Gastrocnemius medialis (tissue), 4 donors: ENCODE measurements at regions not wholly inside any gene's neighbourhood (a gene's known extent, or its start where the extent isn't known, plus 50 kb on each side); places are given as distances from the start of the nearest gene placed in this dataset.

Source experiments
- ATAC-seq, 2 donors: fragments of 150-250 bp; one replicate each; pipeline ENCODE4 v1.9.1; 2016
- DNase-seq, 2 donors: peaks; one replicate each; pipeline ENCODE4 v3.0.0-alpha.2; 2019
- H3K27ac ChIP-seq, 4 donors: fragments of 200-600 bp; sonication (generic); 1 replicate in 1 of 4; 2 replicates in 3 of 4; pipeline ENCODE4 v1.5.1; 2016 to 2018; ENCODE audit warnings: mild to moderate bottlenecking in 2 of 4, moderate library complexity in 1 of 4
- H3K27me3 ChIP-seq, 3 donors: fragments of 200-600 bp; sonication (generic) in 2 of 3; 1 replicate in 1 of 3; 2 replicates in 2 of 3; pipeline versions ENCODE4 v1.5.1 to v1.6.0; 2016 to 2019; ENCODE audit warnings: mild to moderate bottlenecking in 1 of 3, moderate library complexity in 1 of 3
- H3K36me3 ChIP-seq, 2 donors: fragments of 200-600 bp; sonication (generic) in 1 of 2; one replicate each; pipeline ENCODE4 v1.5.1; 2017 to 2018
- H3K4me1 ChIP-seq, 2 donors: fragments of 200-600 bp; sonication (generic) in 1 of 2; one replicate each; pipeline ENCODE4 v1.5.1; 2016 to 2017; ENCODE audit warnings: mild to moderate bottlenecking in 2 of 2
- H3K4me3 ChIP-seq, 4 donors: fragments of 200-600 bp; sonication (generic) in 3 of 4; 1 replicate in 1 of 4; 2 replicates in 3 of 4; pipeline ENCODE4 v1.5.1; 2016 to 2019; ENCODE audit warnings: mild to moderate bottlenecking in 2 of 4
- H3K9me3 ChIP-seq, 3 donors: fragments of 200-600 bp; sonication (generic) in 2 of 3; 1 replicate in 1 of 3; 2 replicates in 2 of 3; pipeline ENCODE4 v1.5.1; 2016 to 2019
- POLR2A ChIP-seq, 2 donors: fragments of 450-650 bp; IDR thresholded peaks; one replicate each; pipeline ENCODE4 v1.6.1; 2017; ENCODE audit warnings: antibody characterized with exemption in 2 of 2, mild to moderate bottlenecking in 2 of 2, moderate library complexity in 2 of 2
- in situ Hi-C, 4 donors: fragments of 200-750 bp; cut with MboI; loops; one replicate each; pipeline versions ENCODE4 v1.15.0 to v1.8.0; 2017; ENCODE audit warnings: low sequenced_read_pairs in 4 of 4
- intact Hi-C: fragments of 100-400 bp; cut with DNase I; formaldehyde crosslinking; loops from one replicate; pipeline ENCODE4 v1.15.1; 2023; ENCODE audit warnings: low total_unique reads
- TF ChIP-seq, protein P1 (sequence below), 5 experiments: fragments of 450-650 bp in 3 of 5; fragments of 200-600 bp in 2 of 5; sonication (generic) in 2 of 5; IDR thresholded peaks in 4 of 5; conservative IDR thresholded peaks in 1 of 5; 1 replicate in 4 of 5; 2 replicates in 1 of 5; pipeline ENCODE4 v1.5.1; 2016 to 2019; ENCODE audit warnings: antibody characterized with exemption in 5 of 5, mild to moderate bottlenecking in 3 of 5, moderate library complexity in 3 of 5

DNA sequence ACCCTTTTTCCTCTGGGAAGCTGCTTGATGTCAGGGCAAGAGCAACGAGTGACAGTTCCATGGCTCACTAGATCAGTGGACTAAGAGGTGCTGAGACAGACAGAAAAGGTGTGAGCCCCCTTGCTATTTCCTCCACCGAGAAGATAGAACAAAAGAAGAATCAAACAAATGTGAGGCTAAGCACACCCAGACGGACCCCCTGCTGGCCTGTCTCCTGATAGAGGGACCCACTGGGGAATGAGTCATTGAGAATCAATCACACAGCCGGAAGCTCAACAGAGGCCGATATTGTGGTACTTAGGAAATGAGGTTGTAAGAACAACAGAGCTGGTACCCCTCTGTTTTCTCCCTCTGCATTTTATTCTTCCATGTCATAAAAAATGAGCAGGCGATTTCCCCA lies 89.8 kb upstream of the TEX51 start:
- Histone ChIP-seq H3K36me3 (no peaks in the 10 kb centered on the region), H3K9me3 (no peaks in the 10 kb centered on the region), H3K27me3 (no peaks in the 10 kb centered on the region), H3K4me3 (no peak overlapping the region), H3K27ac (no peak overlapping the region), H3K4me1 (no peaks in the 10 kb centered on the region)
- in situ Hi-C loops: no loop called here
- no peak for ATAC-seq
- DNase-seq: no peak
- no peak for TF ChIP-seq POLR2A (IDR thresholded peaks at IDR 0.05)
- TF ChIP-seq, protein P1, sequence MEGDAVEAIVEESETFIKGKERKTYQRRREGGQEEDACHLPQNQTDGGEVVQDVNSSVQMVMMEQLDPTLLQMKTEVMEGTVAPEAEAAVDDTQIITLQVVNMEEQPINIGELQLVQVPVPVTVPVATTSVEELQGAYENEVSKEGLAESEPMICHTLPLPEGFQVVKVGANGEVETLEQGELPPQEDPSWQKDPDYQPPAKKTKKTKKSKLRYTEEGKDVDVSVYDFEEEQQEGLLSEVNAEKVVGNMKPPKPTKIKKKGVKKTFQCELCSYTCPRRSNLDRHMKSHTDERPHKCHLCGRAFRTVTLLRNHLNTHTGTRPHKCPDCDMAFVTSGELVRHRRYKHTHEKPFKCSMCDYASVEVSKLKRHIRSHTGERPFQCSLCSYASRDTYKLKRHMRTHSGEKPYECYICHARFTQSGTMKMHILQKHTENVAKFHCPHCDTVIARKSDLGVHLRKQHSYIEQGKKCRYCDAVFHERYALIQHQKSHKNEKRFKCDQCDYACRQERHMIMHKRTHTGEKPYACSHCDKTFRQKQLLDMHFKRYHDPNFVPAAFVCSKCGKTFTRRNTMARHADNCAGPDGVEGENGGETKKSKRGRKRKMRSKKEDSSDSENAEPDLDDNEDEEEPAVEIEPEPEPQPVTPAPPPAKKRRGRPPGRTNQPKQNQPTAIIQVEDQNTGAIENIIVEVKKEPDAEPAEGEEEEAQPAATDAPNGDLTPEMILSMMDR (IDR thresholded peaks at IDR 0.05 in 4 of 5, conservative IDR thresholded peaks at IDR 0.05 in 1 of 5): no peak
- intact Hi-C loops: no loop called here

DNA sequence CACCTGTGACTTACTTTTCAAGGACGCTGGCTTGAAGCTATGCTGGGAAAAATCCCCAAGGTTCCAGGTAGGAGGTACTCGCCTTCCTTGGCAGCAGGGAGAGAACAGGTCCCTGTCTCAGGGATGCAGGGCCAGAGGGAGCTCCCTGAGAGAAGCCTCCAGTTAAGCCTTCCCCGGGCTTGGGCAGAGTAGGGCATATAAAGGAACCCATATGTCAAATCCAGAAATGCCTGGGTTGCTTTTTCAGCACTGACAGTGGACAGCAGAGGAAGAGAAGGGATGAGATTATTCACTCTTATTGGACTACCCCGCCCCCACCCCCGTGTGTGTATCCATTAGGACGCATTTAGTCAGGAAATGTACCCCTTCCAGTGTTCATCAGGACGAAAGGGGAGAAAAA lies 89.3 kb upstream of the TEX51 start:
- Histone ChIP-seq H3K27me3 (no peaks in the 10 kb centered on the region), H3K4me3 (no peak overlapping the region), H3K4me1 (no peaks in the 10 kb centered on the region), H3K27ac (no peak overlapping the region), H3K36me3 (no peaks in the 10 kb centered on the region), H3K9me3 (no peaks in the 10 kb centered on the region)
- intact Hi-C loops: no loop called here
- in situ Hi-C loops: no loop called here
- no peak for TF ChIP-seq POLR2A (IDR thresholded peaks at IDR 0.05)
- TF ChIP-seq, protein P1 (IDR thresholded peaks at IDR 0.05 in 4 of 5, conservative IDR thresholded peaks at IDR 0.05 in 1 of 5): no peak
- no peak for DNase-seq
- no peak for ATAC-seq

DNA sequence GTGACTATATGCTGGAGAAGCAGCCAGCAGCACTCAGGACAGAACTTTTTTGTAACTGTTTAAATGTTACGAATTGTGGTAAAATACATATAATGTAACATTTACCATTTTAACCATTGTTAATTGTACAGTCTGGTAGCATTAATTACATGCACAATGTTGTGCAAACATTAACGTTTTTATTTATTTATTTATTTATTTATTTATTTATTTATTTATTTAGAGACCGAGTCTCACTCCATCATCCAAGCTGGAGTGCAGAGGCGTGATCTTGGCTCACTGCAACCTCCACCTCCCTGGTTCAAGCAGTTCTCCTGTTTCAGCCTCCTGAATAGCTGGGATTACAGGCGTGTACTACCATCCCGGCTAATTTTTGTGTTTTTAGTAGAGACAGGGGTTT lies 88.7 kb upstream of the TEX51 start:
- TF ChIP-seq, protein P1 (IDR thresholded peaks at IDR 0.05 in 4 of 5, conservative IDR thresholded peaks at IDR 0.05 in 1 of 5): no peak
- no peak for TF ChIP-seq POLR2A (IDR thresholded peaks at IDR 0.05)
- Histone ChIP-seq H3K27ac (no peak overlapping the region), H3K36me3 (no peaks in the 10 kb centered on the region), H3K9me3 (no peaks in the 10 kb centered on the region), H3K4me3 (no peak overlapping the region), H3K4me1 (no peaks in the 10 kb centered on the region), H3K27me3 (no peaks in the 10 kb centered on the region)
- no peak for DNase-seq
- ATAC-seq: no peak
- in situ Hi-C loops (no loop called here), intact Hi-C loops (no loop called here)

DNA sequence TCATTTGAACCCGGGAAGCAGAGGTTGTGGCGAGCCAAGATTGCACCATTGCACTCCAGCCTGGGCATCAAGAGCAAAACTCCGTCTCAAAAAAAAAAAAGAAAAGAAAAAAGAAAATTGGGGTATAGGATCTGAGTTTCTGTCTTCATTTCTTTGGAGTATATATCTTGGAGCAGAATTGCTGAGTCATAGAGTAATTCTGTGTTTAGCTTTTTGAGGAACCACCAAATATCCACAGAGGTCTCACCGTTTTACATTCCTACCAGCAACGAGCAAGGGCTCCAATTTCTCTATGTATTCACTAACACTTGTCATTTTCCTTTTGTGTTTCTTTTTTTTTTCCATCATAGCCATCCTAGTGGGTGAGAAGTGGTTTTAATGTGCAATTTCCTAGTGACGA lies 87.6 kb upstream of the TEX51 start:
- TF ChIP-seq, protein P1 (IDR thresholded peaks at IDR 0.05 in 4 of 5, conservative IDR thresholded peaks at IDR 0.05 in 1 of 5): no peak
- TF ChIP-seq POLR2A (IDR thresholded peaks at IDR 0.05): no peak
- H3K9me3 ChIP-seq: no peaks in the 10 kb centered on the region
- no peaks in the 10 kb centered on the region for H3K36me3 ChIP-seq
- DNase-seq (no peak), ATAC-seq (no peak)
- H3K27ac ChIP-seq: no peak overlapping the region
- in situ Hi-C loops (no loop called here), intact Hi-C loops (no loop called here)
- H3K27me3 ChIP-seq: no peaks in the 10 kb centered on the region
- H3K4me1 ChIP-seq: no peaks in the 10 kb centered on the region
- H3K4me3 ChIP-seq: no peak overlapping the region

DNA sequence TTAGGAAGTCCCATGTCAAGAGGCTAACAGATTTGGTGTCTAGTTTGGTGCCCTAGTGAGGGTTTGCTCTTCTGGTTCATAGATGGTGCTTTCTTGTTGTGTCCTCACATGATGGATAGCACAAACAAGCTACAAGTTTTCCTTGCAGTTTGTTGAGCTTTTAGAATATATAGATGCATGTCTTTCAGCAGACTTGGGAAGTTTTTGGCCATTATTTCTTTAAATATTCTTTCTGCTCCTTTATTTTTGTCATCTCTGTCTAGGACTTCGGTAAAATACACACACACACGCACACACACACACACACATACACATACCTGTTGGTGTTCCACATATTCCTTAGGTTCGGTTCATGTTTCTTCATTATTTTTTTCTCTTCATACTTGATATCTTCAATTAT lies 81.5 kb upstream of the TEX51 start:
- ATAC-seq (no peak), DNase-seq (no peak)
- Histone ChIP-seq H3K4me3 (no peak overlapping the region), H3K4me1 (no peaks in the 10 kb centered on the region), H3K27me3 (no peaks in the 10 kb centered on the region), H3K9me3 (no peaks in the 10 kb centered on the region), H3K36me3 (no peaks in the 10 kb centered on the region), H3K27ac (no peak overlapping the region)
- TF ChIP-seq, protein P1 (IDR thresholded peaks at IDR 0.05 in 4 of 5, conservative IDR thresholded peaks at IDR 0.05 in 1 of 5): no peak
- no peak for TF ChIP-seq POLR2A (IDR thresholded peaks at IDR 0.05)
- intact Hi-C loops: no loop called here
- in situ Hi-C loops: no loop called here
